Left cardiac atrium (tissue), 4 donors: ENCODE measurements at regions not wholly inside any gene's neighbourhood (a gene's known extent, or its start where the extent isn't known, plus 50 kb on each side); places are given as distances from the start of the nearest gene placed in this dataset.
A peak's percentile ranks its signal among the peaks of the same experiment; 100 is the strongest.

ENCODE experiments used
- ATAC-seq, 2 donors: fragments of 200-7000 bp; cut with Tn5 transposase; one replicate each; pipeline ENCODE4 v1.9.1; 2020; ENCODE audit warnings: mild to moderate bottlenecking in 2 of 2, moderate library complexity in 2 of 2
- DNase-seq: peaks from one replicate; pipeline ENCODE4 v3.0.0-alpha.2; 2020
- intact Hi-C, 2 donors: fragments of 100-400 bp; cut with DNase I; formaldehyde crosslinking; loops; one replicate each; pipeline versions ENCODE4 v1.14.1 to v1.15.1; 2022 to 2023
- donor health status: DM: no; HTN: yes; CAD: no.
- donor health status: DM: no; HTN: yes; CAD: no; lungs with severe emphysema.
- donor health status: DM: yes; HTN: yes; CAD: no.
- donor health status: Dilated cardiomyopathy.

GRCh38 chr7:41633690-41634089 lies 69.2 kb downstream of the INHBA start:
- no peak for ATAC-seq
- intact Hi-C loops, result no loop called here
- DNase-seq, result no peak

GRCh38 chr7:41630741-41631140 lies 72.1 kb downstream of the INHBA start:
- intact Hi-C loops, result no loop called here
- no peak for DNase-seq
- ATAC-seq, result no peak

- ATAC-seq (no peak), DNase-seq (no peak)
- intact Hi-C loops, result no loop called here
These were observed 73.2 kb downstream of the INHBA start for GRCh38 chr7:41629711-41630111.

GRCh38 chr7:41628901-41629300 lies 74.0 kb downstream of the INHBA start:
- no peak for DNase-seq
- intact Hi-C loops, result no loop called here
- ATAC-seq, result peak; percentile 82 to 94

GRCh38 chr7:41627645-41628298 lies 75.1 kb downstream of the INHBA start:
- no peak for ATAC-seq
- DNase-seq, result no peak
- intact Hi-C loops, result no loop called here

- DNase-seq (no peak), ATAC-seq (no peak)
These were observed 78.1 kb downstream of the INHBA start for GRCh38 chr7:41624818-41625217.

GRCh38 chr7:41621953-41622831 lies 80.7 kb downstream of the INHBA start:
- intact Hi-C loops, result no loop called here
- no peak for DNase-seq
- no peak for ATAC-seq

More at GRCh38 chr7:41624818-41625217, 78.1 kb downstream of the INHBA start:
- intact Hi-C loops, result no loop called here

GRCh38 chr7:41617987-41618386 lies 84.9 kb downstream of the INHBA start:
- no peak for ATAC-seq
- intact Hi-C loops, result no loop called here
- no peak for DNase-seq

GRCh38 chr7:41612798-41613197 lies 90.1 kb downstream of the INHBA start:
- intact Hi-C loops, result no loop called here
- DNase-seq (no peak), ATAC-seq (no peak)

GRCh38 chr7:41612386-41612785 lies 90.5 kb downstream of the INHBA start:
- no peak for ATAC-seq
- intact Hi-C loops, result no loop called here
- no peak for DNase-seq

GRCh38 chr7:41608447-41608846 lies 94.4 kb downstream of the INHBA start:
- intact Hi-C loops, result no loop called here
- ATAC-seq (no peak), DNase-seq (no peak)

- DNase-seq, result no peak
- no peak for ATAC-seq
- intact Hi-C loops, result no loop called here
These were observed 98.9 kb downstream of the INHBA start for GRCh38 chr7:41603985-41604384.

GRCh38 chr7:41599760-41600159 lies 103.1 kb downstream of the INHBA start:
- no peak for ATAC-seq
- intact Hi-C loops, result no loop called here
- DNase-seq, result no peak

- intact Hi-C loops, result no loop called here
- no peak for ATAC-seq
- no peak for DNase-seq
These were observed 110.1 kb downstream of the INHBA start for GRCh38 chr7:41592794-41593193.

- intact Hi-C loops, result no loop called here
- no peak for ATAC-seq
- DNase-seq, result no peak
These were observed 110.7 kb downstream of the INHBA start for GRCh38 chr7:41592236-41592635.

GRCh38 chr7:41590986-41591385 lies 111.9 kb downstream of the INHBA start:
- intact Hi-C loops, result no loop called here

GRCh38 chr7:41588341-41588740 lies 114.5 kb downstream of the INHBA start:
- ATAC-seq, result no peak
- intact Hi-C loops, result no loop called here
- DNase-seq, result no peak

More at GRCh38 chr7:41590986-41591385, 111.9 kb downstream of the INHBA start:
- ATAC-seq (no peak), DNase-seq (no peak)

GRCh38 chr7:41586931-41587640 lies 115.8 kb downstream of the INHBA start:
- ATAC-seq (no peak), DNase-seq (no peak)
- intact Hi-C loops, result no loop called here

GRCh38 chr7:41584746-41585145 lies 118.1 kb downstream of the INHBA start:
- intact Hi-C loops, result no loop called here

GRCh38 chr7:41582116-41582515 lies 120.8 kb downstream of the INHBA start:
- DNase-seq (no peak), ATAC-seq (no peak)
- intact Hi-C loops, result no loop called here

More at GRCh38 chr7:41584746-41585145, 118.1 kb downstream of the INHBA start:
- no peak for DNase-seq
- ATAC-seq, result no peak
